Natural killer cell treated with Interleukin-12 subunit alpha and Interleukin-12 subunit beta and Interleukin-15 and Interleukin-18, amount 100 ng/mL, for 72 hours (primary cell): ENCODE measurements at regions not wholly inside any gene's neighbourhood (a gene's known extent, or its start where the extent isn't known, plus 50 kb on each side); places are given as distances from the start of the nearest gene placed in this dataset.
"Not testable (repeated sequence)": the region's sequence is repeated elsewhere in the genome, so short reads cannot be mapped to it uniquely, and the experiment has no call there.

Experiments
- ATAC-seq, 2 donors: fragments of 150-1000 bp; cut with Tn5 transposase in 1 of 2; sonication (Bioruptor Pico), chemical (Tn5 transposase) in 1 of 2; 2 replicates each; pipeline ENCODE4 v1.10.0; 2021
- DNase-seq: peaks from one replicate; pipeline ENCODE4 v3.0.0; 2022; ENCODE audit warnings: low spot score
- H3K27ac Mint-ChIP-seq, 2 donors: 1 replicate in 1 of 2; 2 replicates in 1 of 2; pipeline ENCODE4 v1.8.0; 2022; ENCODE audit warnings: mixed read lengths in 2 of 2, mild to moderate bottlenecking in 1 of 2, moderate library complexity in 1 of 2
- H3K27me3 Mint-ChIP-seq, 2 donors: 1 replicate in 1 of 2; 2 replicates in 1 of 2; pipeline ENCODE4 v1.8.0; 2022; ENCODE audit warnings: mixed read lengths in 2 of 2
- H3K36me3 Mint-ChIP-seq: one replicate; pipeline ENCODE4 v1.8.0; 2022; ENCODE audit warnings: mixed read lengths
- H3K4me1 Mint-ChIP-seq, 2 donors: 1 replicate in 1 of 2; 2 replicates in 1 of 2; pipeline ENCODE4 v1.8.0; 2022; ENCODE audit warnings: low read depth in 2 of 2, mixed read lengths in 2 of 2, mild to moderate bottlenecking in 1 of 2
- H3K4me3 Mint-ChIP-seq: one replicate; pipeline ENCODE4 v1.8.0; 2022; ENCODE audit warnings: mixed read lengths
- H3K9me3 Mint-ChIP-seq: 2 replicates; pipeline ENCODE4 v1.8.0; 2022; ENCODE audit warnings: mixed read lengths

DNA sequence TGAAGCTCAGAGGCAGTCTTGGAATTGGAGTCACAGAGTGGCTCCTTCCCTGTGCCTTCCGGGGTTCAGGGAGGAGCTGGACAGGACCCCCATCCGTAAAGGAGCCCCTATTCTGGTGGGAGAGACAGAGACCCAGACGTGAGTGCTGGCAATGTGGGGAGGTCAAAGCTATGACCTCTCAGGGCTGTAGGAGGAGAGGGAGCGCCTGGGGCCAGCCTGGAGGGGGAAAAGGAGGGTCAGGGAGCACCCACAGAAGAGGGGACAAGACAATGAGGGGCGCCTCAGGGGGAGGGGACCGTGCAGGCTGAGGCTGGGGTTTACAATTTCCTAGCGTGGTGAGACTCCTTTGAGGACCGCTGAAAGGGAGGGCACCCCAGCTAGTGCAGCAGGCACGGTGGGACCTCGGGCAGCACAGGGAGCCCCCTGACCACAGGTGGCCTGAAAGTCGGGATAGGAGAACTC is 97.9 kb upstream of the LRPAP1 start:
- ATAC-seq (no peak), DNase-seq (no peak)
- Mint-ChIP-seq H3K27ac (no peak overlapping the region), H3K9me3 (no peaks in the 10 kb centered on the region), H3K36me3 (no peaks in the 10 kb centered on the region), H3K4me3 (no peak overlapping the region), H3K4me1 (no peaks in the 10 kb centered on the region), H3K27me3 (peaks cover 3 to 6% of the 10 kb centered on the region in 2 donors)

GRCh38 chr4:3629665-3630064 is 97.4 kb upstream of the LRPAP1 start:
- Mint-ChIP-seq H3K27me3 (peaks cover 8 to 11% of the 10 kb centered on the region in 2 donors), H3K4me1 (no peaks in the 10 kb centered on the region), H3K4me3 (no peak overlapping the region), H3K27ac (no peak overlapping the region), H3K9me3 (no peaks in the 10 kb centered on the region), H3K36me3 (no peaks in the 10 kb centered on the region)
- no peak for DNase-seq
- no peak for ATAC-seq

DNA sequence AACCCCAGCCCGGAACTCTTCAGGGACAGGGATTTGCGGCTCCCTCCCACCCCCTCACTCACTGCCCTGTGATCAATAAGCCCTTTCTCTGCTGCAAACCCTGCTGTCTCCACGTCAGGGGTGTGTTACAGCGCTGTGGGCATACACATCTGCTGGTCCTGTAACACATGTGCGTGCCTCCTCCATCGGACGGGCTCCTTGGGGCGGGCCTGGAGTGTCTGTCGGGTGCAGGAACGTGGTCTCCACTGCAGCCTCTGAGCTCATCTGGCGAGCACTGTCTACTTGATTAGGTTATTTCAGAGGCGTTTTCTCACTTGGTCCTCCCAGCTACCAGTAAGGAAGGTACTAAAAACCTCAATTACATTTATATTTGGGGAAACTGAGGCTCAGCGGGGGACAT is 97.0 kb upstream of the LRPAP1 start:
- H3K9me3 Mint-ChIP-seq, DNase-seq, H3K4me1 Mint-ChIP-seq, H3K4me3 Mint-ChIP-seq, H3K36me3 Mint-ChIP-seq, ATAC-seq, H3K27ac Mint-ChIP-seq: not testable (repeated sequence)
- peaks cover 9 to 12% of the 10 kb centered on the region in 2 donors for H3K27me3 Mint-ChIP-seq

- no peaks in the 10 kb centered on the region for H3K4me1 Mint-ChIP-seq
- DNase-seq: no peak
- no peaks in the 10 kb centered on the region for H3K36me3 Mint-ChIP-seq
- peaks cover 12 to 14% of the 10 kb centered on the region in 2 donors for H3K27me3 Mint-ChIP-seq
- H3K27ac Mint-ChIP-seq: no peak overlapping the region
- no peaks in the 10 kb centered on the region for H3K9me3 Mint-ChIP-seq
- ATAC-seq: no peak
- no peak overlapping the region for H3K4me3 Mint-ChIP-seq
These were observed 96.6 kb upstream of the LRPAP1 start for GRCh38 chr4:3628868-3629175.

GRCh38 chr4:3627967-3628867 is 96.0 kb upstream of the LRPAP1 start:
- ATAC-seq, H3K4me1 Mint-ChIP-seq, H3K9me3 Mint-ChIP-seq, DNase-seq, H3K27ac Mint-ChIP-seq, H3K4me3 Mint-ChIP-seq, H3K36me3 Mint-ChIP-seq: not testable (repeated sequence)
- H3K27me3 Mint-ChIP-seq: peaks cover 15 to 20% of the 10 kb centered on the region in 2 donors

DNA sequence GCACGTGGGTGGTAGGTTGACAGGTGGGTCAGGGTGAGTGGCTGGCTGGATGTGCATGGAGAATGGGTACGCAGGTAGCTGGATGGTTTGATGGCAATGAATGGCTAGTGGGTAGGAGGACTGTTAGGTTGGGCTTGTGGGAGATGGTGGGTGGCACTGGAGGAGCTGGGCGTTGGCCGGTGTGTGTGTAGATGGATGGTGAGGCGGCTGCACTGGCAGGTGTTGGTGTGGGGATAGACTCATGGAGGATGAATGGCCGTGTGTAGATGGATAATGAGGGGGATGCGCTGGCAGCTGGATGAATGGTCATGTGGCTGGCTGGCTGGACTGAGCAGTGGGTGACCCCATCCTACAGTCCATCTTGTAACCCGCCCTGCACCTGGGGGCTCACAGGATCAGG is 95.2 kb upstream of the LRPAP1 start:
- not testable (repeated sequence) for DNase-seq, H3K27ac Mint-ChIP-seq, H3K36me3 Mint-ChIP-seq

GRCh38 chr4:3626131-3626884 is 94.1 kb upstream of the LRPAP1 start:
- H3K4me1 Mint-ChIP-seq, H3K9me3 Mint-ChIP-seq, H3K36me3 Mint-ChIP-seq, ATAC-seq, DNase-seq, H3K27ac Mint-ChIP-seq, H3K4me3 Mint-ChIP-seq: not testable (repeated sequence)
- H3K27me3 Mint-ChIP-seq: peaks cover 24 to 30% of the 10 kb centered on the region in 2 donors

More for the DNA sequence above, 95.2 kb upstream of the LRPAP1 start:
- peaks cover 21 to 28% of the 10 kb centered on the region in 2 donors for H3K27me3 Mint-ChIP-seq
- H3K9me3 Mint-ChIP-seq, H3K4me1 Mint-ChIP-seq, H3K4me3 Mint-ChIP-seq, ATAC-seq: not testable (repeated sequence)

GRCh38 chr4:3625286-3625875 is 93.2 kb upstream of the LRPAP1 start:
- not testable (repeated sequence) for H3K4me1 Mint-ChIP-seq, H3K4me3 Mint-ChIP-seq, DNase-seq, H3K36me3 Mint-ChIP-seq, H3K27ac Mint-ChIP-seq, H3K9me3 Mint-ChIP-seq, ATAC-seq
- H3K27me3 Mint-ChIP-seq: peaks cover 24 to 30% of the 10 kb centered on the region in 2 donors

GRCh38 chr4:3623809-3624329 is 91.6 kb upstream of the LRPAP1 start:
- H3K36me3 Mint-ChIP-seq, DNase-seq, H3K9me3 Mint-ChIP-seq, H3K4me1 Mint-ChIP-seq, H3K27ac Mint-ChIP-seq, H3K4me3 Mint-ChIP-seq, ATAC-seq: not testable (repeated sequence)
- peaks cover 28 to 42% of the 10 kb centered on the region in 2 donors for H3K27me3 Mint-ChIP-seq

GRCh38 chr4:3623106-3623505 is 90.9 kb upstream of the LRPAP1 start:
- Mint-ChIP-seq H3K4me1 (peaks cover 4 to 5% of the 10 kb centered on the region in 2 donors), H3K9me3 (no peaks in the 10 kb centered on the region), H3K27me3 (peaks cover 35 to 47% of the 10 kb centered on the region in 2 donors), H3K27ac (no peak overlapping the region), H3K4me3 (no peak overlapping the region), H3K36me3 (no peaks in the 10 kb centered on the region)
- ATAC-seq (no peak), DNase-seq (no peak)

DNA sequence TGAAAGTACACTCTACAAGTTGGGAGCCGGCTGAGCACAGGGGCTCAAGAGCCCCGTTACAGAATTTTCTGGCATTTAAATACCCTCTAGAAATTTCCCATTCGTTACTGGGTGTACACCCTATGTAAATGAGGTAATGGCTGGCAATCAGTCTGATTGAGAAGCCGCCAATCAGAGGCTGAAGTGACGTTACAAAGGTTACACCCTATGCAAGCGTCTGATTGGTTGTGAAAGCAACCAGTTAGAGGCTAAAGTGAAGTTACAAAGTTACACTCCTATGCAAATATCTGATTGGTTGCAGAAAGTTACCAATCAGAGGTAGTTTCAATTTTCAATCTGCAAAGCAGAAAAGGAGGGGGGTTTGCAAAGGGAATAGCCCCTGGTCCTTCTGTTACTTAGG is 88.1 kb upstream of the LRPAP1 start:
- not testable (repeated sequence) for H3K36me3 Mint-ChIP-seq, H3K4me3 Mint-ChIP-seq, ATAC-seq, H3K4me1 Mint-ChIP-seq, H3K9me3 Mint-ChIP-seq, H3K27ac Mint-ChIP-seq, DNase-seq
- H3K27me3 Mint-ChIP-seq: peaks cover 44 to 50% of the 10 kb centered on the region in 2 donors

- not testable (repeated sequence) for H3K4me3 Mint-ChIP-seq, DNase-seq, H3K9me3 Mint-ChIP-seq, H3K4me1 Mint-ChIP-seq, H3K27ac Mint-ChIP-seq, ATAC-seq, H3K36me3 Mint-ChIP-seq
- peaks cover 39 to 44% of the 10 kb centered on the region in 2 donors for H3K27me3 Mint-ChIP-seq
These were observed 87.5 kb upstream of the LRPAP1 start for GRCh38 chr4:3619698-3620097.

GRCh38 chr4:3618341-3618740 is 86.1 kb upstream of the LRPAP1 start:
- not testable (repeated sequence) for H3K36me3 Mint-ChIP-seq, H3K27ac Mint-ChIP-seq, H3K9me3 Mint-ChIP-seq, H3K4me1 Mint-ChIP-seq, H3K4me3 Mint-ChIP-seq, DNase-seq, ATAC-seq
- peaks cover 31 to 35% of the 10 kb centered on the region in 2 donors for H3K27me3 Mint-ChIP-seq
